Activated CD4-positive, alpha-beta T cell treated with anti-CD3 and anti-CD28 coated beads for 24 hours (primary cell): ENCODE measurements at regions not wholly inside any gene's neighbourhood (a gene's known extent, or its start where the extent isn't known, plus 50 kb on each side); places are given as distances from the start of the nearest gene placed in this dataset.
"Not testable (repeated sequence)": the region's sequence is repeated elsewhere in the genome, so short reads cannot be mapped to it uniquely, and the experiment has no call there.

Experiments
- DNase-seq, 2 donors: peaks; one replicate each; pipeline ENCODE4 v3.0.0-alpha.2; 2020; ENCODE audit warnings: low read depth in 2 of 2

DNA sequence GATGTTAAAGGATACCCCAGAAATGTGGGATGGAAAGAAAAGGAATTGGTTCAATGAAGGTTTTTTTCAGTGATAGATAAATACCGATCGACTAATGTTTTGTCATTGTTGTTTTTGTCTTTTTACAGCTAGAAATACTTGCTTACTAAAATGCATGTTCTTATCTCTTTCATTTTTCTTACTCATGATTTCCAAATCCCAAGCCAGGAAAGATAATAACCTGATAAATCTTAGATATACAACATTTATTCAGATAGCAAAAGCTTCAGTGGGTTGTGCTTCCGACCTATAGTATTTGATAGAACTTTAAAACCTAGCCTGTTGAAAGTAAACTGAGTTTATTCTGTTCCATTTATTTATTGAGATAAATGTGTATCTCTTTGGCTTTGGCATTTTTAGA, 187.5 kb downstream of the EDN1 start:
- no peak for DNase-seq

- no peak for DNase-seq
These were observed 188.8 kb downstream of the EDN1 start for GRCh38 chr6:12478921-12479320.

- DNase-seq: no peak
These were observed 189.3 kb downstream of the EDN1 start for GRCh38 chr6:12479451-12479850.

GRCh38 chr6:12479881-12480280, 189.7 kb downstream of the EDN1 start:
- no peak for DNase-seq

DNA sequence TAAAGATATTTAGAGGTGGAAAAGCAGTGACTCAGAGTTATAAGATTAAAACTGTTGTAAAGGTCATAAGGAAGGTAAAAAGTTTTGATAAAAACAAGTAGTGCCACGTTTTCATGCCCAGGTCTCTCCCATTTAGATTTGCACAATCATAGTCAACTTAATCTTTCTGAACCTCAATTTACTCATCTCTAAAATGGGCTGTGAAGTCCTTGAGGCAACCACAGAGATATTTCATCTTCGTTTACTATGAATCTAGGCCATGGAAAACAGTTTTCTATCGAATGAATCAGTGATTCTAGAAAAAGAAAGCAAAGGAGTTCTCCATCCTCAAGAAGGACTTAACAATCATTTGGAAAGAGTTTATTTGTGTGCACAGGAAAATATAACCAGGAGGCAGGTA, 190.2 kb downstream of the EDN1 start:
- DNase-seq: no peak

DNA sequence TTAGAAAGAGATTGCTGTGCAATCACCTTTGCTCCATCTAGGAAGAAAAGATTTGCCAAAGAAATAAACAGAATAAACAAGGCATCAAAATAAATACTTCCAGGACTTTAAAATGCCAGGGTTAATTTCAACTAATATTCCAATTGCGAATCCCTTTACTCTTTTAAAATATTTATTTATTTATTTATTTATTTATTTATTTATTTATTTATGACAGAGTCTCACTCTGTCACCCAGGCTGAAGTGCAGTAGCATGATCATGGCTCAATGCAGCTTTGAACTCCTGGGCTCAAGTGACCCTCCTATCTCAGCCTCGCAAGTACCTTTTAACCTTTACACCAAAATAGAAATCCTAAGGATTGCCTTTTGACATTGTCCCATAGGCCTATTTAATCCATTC, 191.1 kb downstream of the EDN1 start:
- no peak for DNase-seq

DNA sequence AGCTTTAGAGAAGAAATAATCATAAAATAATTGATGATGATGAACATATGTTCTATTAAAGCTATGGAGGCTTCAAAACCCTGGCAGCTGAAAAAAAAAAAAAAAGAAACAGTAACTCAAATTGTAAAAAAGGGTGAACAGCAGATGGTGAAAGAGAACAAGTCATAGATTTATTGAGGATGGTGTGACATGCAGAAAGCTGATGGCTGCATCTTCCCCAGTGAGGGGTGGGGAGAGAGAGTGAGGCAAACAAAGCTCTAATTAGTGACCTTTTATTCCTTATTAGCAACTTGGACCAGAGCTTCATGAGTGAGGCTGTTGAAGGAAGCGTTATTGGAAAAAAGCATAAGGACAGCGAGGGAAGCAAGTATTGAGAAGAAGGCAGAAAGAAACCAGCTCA, 191.7 kb downstream of the EDN1 start:
- no peak for DNase-seq

GRCh38 chr6:12482386-12483375, 192.5 kb downstream of the EDN1 start:
- no peak for DNase-seq

DNA sequence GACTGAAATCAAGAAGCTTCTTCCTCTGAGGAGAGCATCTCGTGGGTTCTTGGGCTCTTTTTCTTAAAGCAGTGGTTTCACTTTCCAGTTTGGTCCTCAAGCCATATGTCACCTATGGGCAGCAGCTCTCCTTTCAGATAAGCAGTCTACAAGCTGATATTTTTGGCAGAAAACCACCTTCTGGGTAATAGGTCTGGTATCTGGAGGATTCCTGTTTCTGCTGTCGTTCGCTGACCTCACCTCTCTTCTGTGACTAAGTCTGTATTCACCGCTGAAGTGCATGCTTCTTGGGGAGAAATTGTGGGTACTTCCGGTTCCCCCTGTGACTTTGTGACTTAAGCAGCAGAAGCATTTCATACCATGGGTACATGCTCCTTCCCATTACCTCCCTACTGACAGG, 193.6 kb downstream of the EDN1 start:
- DNase-seq: no peak

GRCh38 chr6:12484519-12484918, 194.4 kb downstream of the EDN1 start:
- DNase-seq: no peak

DNA sequence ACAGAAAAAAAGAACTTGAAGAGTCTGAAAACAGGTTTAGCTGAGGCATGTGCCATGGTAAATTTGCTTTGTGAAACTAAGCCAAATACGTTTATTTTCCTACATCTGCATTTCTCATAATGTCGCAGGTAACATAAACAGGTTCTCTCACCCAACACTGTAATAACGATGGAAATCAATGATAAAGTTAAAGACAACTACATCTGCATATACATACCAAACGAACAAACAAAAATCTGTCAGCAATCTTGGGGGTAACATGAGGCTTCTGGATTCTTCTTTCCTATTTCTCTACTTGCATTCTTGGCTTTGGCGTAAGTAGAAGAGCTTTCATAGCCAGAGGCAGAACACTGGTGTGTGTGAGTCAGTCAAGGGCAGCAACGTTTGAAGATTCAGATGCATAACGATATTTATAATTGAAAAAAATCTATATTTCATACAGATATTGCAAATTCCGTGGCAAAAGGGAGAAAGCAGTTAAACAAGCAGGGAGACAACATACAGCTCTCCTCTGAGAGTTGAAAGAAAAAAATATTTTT, 195.1 kb downstream of the EDN1 start:
- no peak for DNase-seq

DNA sequence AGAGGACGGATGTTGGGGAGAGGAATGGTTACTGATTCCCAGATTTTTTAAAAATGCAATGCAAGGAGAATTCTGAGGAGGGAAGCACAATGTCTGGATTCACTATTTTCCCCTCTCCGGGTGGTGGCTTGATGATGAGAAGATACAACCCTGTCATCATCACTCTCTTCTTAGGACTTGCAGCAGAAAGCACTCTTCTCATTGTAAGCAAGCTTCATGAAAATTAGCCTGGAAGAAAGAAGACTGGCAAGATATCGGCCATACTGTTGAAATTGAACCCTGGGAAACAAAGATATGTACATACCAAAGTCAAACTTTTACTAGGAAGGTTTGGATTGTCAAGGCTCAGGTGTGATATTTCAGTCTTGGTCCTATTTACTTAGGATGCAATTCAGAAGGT, 195.7 kb downstream of the EDN1 start:
- no peak for DNase-seq

DNA sequence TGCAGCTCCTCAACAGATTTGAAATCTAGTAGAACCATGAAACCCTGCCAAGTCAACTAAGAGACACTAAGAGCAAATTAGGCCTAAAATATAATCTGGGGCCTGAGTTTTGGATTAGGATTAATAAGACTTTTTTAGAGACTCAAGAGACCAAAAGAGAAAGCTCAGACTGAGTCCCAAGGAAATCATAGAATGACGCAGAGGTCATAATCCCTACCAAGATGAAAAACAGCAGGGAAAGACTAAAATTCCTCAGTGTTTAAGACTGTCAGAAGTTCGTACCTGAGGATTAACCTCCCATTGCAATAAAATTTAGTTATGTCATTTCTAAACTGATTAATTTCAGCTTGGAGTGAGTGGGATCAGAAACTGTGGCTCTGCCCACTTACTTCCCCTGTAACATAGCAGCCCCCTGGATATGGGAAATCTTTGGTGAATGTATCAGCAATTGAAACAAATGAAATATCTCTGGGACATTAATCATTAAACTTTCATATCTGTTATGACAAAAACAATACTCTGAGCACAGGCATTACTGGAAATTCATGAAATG, 200.3 kb downstream of the EDN1 start:
- DNase-seq: no peak

DNA sequence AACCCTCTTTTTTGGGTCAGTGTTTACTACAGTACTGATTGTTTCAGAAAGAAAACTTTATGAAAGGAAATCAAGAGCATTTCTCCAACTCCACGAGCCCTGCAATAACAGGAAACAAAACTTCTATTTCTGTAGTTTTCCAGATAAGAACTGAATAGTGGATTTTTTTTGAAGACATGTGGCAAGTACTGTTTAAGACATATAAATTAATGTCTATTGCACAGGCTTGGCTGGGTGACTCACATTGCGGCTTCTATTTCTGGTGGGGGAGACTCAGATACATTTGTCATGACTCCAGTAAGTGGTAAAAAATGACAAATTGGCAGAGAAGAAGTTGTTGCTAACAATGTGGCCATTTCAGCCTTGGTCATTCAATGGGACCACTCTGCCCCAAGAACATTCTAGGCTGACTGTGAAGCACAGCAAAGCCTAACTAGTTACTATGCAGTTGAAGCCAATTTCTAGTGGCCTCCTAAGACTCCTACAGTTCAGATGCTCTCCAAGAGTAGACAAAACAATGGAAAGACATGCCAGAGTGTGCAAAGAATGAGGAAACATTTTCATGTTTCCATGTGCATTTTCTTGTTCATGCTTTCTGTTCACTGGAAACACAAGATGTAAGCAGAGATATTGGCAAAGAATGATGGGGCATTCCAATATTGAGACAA, 200.9 kb downstream of the EDN1 start:
- no peak for DNase-seq

GRCh38 chr6:12492929-12493328, 202.8 kb downstream of the EDN1 start:
- DNase-seq: not testable (repeated sequence)

- DNase-seq: no peak
These were observed 203.3 kb downstream of the EDN1 start for GRCh38 chr6:12493446-12493845.

- no peak for DNase-seq
These were observed 204.0 kb downstream of the EDN1 start for GRCh38 chr6:12494161-12494560.

GRCh38 chr6:12501990-12502389, 211.8 kb downstream of the EDN1 start:
- DNase-seq: no peak

DNA sequence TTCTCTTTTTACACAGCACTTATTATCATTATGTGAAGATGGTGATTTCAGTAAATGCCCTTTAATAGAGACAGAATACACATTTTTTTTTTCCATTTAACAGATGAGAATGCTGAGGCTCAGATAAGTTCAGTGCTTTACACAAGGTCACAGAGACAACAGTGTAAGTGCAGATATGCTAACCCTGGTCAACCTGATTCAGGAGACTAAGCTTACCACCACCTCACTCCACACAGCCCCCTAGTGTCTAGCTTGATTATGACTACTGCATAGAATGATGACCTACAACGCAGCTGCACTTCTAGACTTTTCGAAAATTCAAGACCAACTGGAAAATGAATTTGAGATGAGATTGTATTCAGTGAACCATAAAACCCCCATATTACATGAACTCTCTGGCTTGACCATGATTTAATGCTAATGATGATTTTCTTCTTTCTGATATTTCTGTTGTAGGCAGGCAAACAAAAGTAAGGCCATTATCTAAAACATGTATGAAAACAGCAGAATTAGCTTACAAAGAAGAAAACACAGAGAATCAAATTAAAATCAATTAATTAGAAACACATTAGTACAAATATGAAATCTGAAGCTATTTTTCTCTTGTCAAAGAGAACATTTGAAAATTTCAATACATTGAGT, 212.1 kb upstream of the PHACTR1 start:
- DNase-seq: no peak

DNA sequence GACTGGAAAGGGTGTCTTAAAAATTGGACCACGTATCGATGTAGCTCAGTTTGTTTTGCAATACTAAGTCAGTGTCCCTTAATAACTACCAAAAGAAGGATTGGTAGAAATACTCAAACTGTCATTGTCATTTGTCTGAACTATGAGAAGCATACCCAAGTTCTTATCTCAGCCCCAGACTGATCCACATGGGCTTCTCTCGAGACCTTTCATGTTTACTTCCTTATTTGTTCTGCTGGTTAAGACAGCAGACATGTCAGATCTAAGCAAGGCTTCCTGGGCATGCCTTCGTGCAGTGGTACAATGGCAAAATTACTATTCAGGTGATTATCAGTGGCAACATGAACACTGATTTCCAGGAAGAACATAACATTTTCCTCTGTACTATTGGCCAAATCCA, 211.1 kb upstream of the PHACTR1 start:
- no peak for DNase-seq

DNA sequence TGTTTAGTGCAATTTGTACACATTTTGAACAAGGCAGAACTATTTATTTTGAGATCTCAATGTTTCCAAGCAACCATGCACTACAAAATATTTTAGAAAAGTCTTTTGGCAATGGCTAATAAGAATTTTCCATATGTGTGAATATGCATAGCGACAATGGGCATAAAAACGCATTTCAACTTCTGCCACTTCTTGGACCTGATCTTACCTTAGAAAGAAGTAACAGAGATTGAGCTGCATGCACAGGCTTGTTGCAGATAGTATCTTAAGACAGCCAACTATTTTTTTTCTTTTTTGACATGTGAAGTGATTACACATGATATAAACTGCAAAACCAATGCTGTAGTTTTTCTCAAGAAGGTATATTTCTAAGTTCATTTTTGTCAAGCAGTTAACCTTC, 210.4 kb upstream of the PHACTR1 start:
- DNase-seq: no peak

GRCh38 chr6:12507636-12508035, 208.9 kb upstream of the PHACTR1 start:
- no peak for DNase-seq
